ENCODE measurements at regions not wholly inside any gene's neighbourhood (a gene's known extent, or its start where the extent isn't known, plus 50 kb on each side); places are given as distances from the start of the nearest gene placed in this dataset.
"Not testable (repeated sequence)": the region's sequence is repeated elsewhere in the genome, so short reads cannot be mapped to it uniquely, and the experiment has no call there.

- DNase-seq (ENCODE audit: low read depth) = no peak
These were observed 256.0 kb downstream of the SV2B start for GRCh38 chr15:91356083-91356482.

GRCh38 chr15:91357011-91357410 is 257.0 kb downstream of the SV2B start:
- DNase-seq (ENCODE audit: low read depth) = no peak

DNA sequence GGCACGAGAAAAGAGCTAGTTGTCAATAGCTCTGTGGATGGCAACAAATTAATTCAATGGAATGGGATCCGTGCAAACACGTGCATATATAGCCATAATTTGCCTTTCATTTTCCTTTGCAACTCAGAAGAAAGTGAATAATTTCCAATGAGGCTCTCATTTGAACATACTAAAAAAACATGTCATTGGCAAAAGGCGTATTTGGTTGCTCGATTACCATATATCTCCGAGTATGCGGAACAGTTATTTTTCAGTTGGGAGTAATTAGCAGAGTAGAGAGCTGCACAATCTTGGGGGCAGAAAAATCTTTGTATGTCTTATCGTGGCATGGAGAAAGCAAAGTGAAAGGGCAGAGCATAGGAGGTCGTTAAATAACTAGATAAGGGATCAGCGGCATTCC is 257.4 kb downstream of the SV2B start:
- no peak for DNase-seq (ENCODE audit: low read depth)

DNA sequence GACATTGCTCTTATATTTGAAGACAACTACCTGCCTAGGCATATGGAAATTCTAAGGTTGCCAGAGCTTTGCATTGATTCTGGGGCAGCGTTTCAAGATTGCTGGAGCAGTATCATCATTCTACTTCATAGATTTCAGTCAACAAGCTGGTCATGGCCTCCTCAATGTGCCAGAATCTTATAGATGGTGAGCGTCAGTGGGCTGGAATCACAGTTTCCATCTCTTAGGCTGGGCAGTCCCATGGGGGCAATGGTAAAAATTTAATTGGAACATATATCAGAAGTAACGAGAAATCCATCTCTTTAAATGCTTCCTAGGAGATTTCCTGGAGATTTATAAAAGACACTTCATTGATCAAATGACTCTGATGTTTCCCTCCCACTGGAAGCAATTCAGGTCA is 258.3 kb downstream of the SV2B start:
- no peak for DNase-seq (ENCODE audit: low read depth)

- not testable (repeated sequence) for DNase-seq (ENCODE audit: low read depth)
These were observed 261.6 kb downstream of the SV2B start for GRCh38 chr15:91361696-91362095.

DNA sequence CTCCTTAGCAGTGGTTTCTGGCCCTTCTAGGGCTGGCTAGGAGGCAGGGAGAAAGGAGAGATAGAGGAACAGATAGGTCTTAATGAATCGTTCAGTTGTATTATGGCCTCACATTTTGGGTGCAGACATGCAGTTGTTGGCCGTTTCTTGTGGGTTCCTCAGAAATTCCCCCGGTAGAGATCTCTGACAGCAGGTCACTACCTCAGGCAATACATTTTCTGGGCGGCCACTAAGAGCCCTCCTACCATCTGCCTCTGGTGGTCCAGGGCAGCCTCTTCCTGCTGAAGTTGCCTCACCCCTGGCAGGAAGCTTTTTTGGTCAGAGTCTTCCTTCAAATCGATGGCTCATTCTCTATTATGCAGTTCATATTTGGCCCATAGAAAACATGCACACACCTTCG is 266.1 kb downstream of the SV2B start:
- DNase-seq (ENCODE audit: low read depth) = no peak

DNA sequence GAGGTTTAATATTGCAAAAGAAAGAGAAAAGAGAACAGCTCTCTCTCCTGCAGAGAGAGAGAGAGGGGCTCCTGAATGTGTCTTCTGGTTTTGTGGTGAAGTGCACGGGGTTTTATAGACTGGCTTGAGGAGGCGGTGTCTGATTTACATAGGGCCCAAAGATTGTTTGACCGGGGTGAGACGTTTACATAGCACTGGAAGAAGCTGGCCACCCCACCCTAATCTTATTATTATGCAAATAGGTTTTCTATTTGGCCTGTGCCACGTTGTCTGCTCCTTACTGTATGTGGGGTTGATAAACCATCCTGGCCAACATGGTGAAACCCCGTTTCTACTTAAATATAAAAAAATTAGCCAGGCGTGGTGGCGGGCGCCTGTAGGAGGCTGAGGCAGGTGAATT is 268.6 kb downstream of the SV2B start:
- DNase-seq (ENCODE audit: low read depth) = no peak

- DNase-seq (ENCODE audit: low read depth) = no peak
These were observed 269.8 kb downstream of the SV2B start for GRCh38 chr15:91369823-91370222.

- DNase-seq (ENCODE audit: low read depth) = not testable (repeated sequence)
These were observed 271.3 kb downstream of the SV2B start for GRCh38 chr15:91371345-91371744.

GRCh38 chr15:91374336-91374735 is 274.3 kb downstream of the SV2B start:
- no peak for DNase-seq (ENCODE audit: low read depth)

GRCh38 chr15:91376038-91376437 is 276.0 kb downstream of the SV2B start:
- DNase-seq (ENCODE audit: low read depth) = no peak

DNA sequence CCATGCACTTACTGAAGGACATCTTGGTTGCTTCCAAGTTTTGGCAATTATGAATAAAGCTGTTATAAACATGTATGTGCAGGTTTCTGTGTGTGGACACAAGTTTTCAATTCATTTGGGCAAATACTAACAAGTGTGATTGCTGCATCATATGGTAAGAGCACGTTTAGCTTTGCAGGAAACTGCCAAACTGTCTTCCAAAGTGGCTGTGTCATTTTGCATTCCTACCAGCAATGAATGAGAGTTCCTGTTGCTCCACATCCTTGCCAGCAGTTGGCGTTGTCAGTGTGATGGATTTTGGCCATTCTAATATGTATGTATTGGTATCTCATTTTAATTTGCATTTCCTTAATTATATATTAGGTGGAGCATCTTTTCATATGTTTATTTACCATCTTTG is 280.1 kb downstream of the SV2B start:
- no peak for DNase-seq (ENCODE audit: low read depth)

DNA sequence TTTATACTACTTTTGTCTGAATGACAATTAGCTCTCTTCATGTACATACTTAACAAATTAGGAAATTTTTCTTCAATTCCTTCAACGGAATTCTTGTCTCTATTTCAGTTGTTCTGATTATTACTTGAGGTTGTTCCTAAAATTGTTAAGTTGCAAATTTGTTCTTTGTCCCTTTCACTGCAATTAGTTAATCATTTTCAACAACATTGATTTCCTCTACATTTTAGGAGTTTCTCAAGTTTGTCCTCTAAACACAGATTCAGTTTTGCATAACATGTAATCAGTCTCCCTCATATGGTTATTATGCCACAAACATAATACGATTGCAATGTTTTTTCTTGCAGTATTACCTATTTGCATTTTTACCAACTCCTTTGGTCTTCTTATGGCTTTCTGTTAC is 283.5 kb downstream of the SV2B start:
- no peak for DNase-seq (ENCODE audit: low read depth)

- no peak for DNase-seq (ENCODE audit: low read depth)
These were observed 284.2 kb downstream of the SV2B start for GRCh38 chr15:91384189-91384730.

DNA sequence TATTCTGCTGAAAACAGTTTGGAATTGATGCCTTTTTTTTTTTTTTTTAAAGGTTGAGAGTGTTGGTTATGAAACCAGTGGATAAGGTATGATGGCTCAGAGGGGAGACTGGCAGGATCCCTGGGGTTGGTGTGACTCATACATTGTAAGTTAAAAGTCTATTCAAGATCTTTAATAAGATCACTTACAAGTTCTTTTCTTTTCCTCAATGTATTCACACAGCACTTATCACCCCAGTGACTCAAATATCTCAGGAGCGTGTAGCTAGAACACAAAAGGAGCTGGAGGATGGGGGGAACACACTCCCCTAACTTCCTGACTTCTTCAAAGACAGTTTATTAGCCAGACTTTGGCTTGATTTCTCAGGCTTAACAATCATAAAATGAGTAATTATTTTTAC is 285.3 kb downstream of the SV2B start:
- DNase-seq (ENCODE audit: low read depth) = no peak

GRCh38 chr15:91393186-91393585 is 293.1 kb downstream of the SV2B start:
- DNase-seq (ENCODE audit: low read depth) = no peak

- no peak for DNase-seq (ENCODE audit: low read depth)
These were observed 300.4 kb downstream of the SV2B start for GRCh38 chr15:91400481-91400880.

DNA sequence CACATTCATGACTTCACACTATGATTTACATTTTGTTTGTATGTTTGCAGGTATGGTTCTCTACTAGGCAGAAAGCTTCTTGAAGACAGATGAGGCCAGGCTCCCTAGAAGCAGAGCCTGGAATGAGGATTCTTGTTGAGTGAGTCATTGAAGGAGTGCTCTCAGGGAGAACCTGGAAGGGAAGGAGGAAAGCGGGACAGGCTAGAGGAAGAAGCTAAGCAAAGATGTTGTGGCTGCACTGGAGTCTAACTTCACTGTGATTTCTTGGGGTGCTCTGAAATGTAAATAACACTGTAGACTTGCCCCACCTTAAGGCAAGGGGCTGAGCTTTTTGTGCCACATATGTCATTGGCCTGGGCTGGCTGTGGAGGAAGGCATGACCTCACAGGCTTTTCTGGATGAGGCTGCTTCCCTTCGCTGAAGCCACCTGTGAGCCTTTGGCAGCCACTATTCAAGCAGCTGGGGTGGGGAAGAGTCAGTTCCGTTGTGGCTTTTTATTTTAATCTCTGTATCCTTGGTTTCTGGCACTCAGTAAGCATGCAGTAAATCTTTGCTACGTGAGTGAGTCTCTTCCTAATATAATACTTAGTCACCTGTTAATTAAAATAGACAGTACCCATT is 307.3 kb downstream of the SV2B start:
- no peak for DNase-seq (ENCODE audit: low read depth)

GRCh38 chr15:91408476-91409076 is 308.5 kb downstream of the SV2B start:
- no peak for DNase-seq (ENCODE audit: low read depth)

DNA sequence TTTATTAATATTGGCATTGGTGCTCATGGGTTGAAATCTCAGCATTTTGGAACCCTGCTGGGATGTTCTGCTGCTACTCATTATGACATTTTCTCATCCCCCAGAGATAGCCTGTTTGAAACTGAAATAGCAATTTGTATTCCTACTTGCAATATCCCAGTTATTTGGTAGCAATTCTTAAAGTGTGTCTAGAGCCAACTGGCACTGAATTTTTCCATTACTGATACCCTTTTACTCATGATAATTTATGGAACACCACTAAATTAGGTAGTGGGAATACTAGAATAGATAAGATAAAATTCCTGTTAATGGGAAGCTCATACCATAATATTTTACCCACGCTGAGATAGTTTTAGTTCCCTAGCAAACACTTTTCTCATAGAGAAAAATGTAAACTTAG is 309.3 kb downstream of the SV2B start:
- DNase-seq (ENCODE audit: low read depth) = no peak

- no peak for DNase-seq (ENCODE audit: low read depth)
These were observed 311.5 kb downstream of the SV2B start for GRCh38 chr15:91411586-91411985.

- DNase-seq (ENCODE audit: low read depth) = no peak
These were observed 312.3 kb downstream of the SV2B start for GRCh38 chr15:91412138-91412928.

- DNase-seq (ENCODE audit: low read depth) = no peak
These were observed 313.1 kb downstream of the SV2B start for GRCh38 chr15:91413142-91413541.

Data from GM04504 (cell line).